Activated CD4-positive, alpha-beta T cell treated with anti-CD3 and anti-CD28 coated beads, Interleukin-2, Interleukin-4, amounts not matched to agents 100 ng/mL and 50 ng/mL, durations not matched to agents 16 hours and 8 hours (primary cell): ENCODE measurements at regions not wholly inside any gene's neighbourhood (a gene's known extent, or its start where the extent isn't known, plus 50 kb on each side); places are given as distances from the start of the nearest gene placed in this dataset.
"Not testable (repeated sequence)": the region's sequence is repeated elsewhere in the genome, so short reads cannot be mapped to it uniquely, and the experiment has no call there.

Source experiments
- DNase-seq: peaks from one replicate; pipeline ENCODE4 v3.0.0-alpha.2; 2020; ENCODE audit warnings: low spot score

DNA sequence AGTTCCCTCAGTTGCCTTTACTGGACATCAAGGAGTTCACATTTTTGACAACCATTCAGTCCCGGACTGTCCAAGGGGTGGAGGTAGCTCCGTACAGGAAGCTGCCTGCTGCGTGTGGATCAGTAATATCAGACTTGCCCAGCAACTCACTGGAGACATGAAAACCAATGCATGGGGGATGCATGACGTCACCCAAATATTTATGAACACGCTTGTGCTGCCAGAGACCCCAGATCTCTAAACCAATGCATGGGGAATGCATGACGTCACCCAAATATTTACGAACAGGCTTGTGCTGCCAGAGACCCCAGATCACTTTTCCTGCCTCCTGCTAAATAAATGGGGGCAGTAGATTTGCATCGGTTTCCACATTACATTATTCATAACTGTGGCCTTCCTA, 2137.4 kb upstream of the DEFB115 start:
- DNase-seq, result not testable (repeated sequence)

DNA sequence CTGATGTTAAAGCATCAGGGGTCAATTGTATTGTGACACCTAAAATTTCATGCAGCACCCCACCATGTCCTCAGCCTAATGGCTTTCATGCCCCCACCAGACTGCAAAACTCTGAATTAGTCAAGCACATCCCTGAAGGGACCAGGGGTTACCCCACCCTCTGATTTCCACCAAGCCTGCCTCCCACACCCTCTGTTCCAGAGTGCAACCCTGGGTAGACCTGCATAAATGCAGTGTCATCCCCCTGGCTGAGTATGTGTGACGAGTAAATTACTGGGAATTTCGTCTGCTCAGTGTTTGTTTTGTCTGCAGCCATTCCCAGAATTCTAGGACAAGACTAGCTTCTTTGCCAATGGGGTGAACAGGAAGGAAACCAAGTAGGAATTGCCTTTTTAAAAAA, 2136.9 kb upstream of the DEFB115 start:
- DNase-seq, result not testable (repeated sequence)

DNA sequence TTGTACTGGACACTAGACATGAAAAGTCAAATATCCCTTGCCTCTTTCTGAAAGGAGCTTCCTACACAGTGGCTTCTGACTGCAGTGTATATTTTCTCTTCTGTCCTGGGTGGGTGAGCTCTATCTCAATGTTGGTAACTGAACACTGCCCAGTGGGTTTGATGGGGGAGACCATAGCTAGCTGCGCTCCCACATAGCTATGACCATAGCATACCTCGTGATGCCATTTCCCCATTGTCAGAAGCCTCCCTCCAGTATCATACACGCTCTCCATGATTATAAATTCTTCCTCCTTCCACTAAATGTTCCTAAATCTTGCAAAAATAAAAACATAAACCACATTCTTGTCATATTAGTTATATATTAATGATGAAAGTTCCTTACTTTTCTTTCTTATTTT, 2134.7 kb upstream of the DEFB115 start:
- not testable (repeated sequence) for DNase-seq

DNA sequence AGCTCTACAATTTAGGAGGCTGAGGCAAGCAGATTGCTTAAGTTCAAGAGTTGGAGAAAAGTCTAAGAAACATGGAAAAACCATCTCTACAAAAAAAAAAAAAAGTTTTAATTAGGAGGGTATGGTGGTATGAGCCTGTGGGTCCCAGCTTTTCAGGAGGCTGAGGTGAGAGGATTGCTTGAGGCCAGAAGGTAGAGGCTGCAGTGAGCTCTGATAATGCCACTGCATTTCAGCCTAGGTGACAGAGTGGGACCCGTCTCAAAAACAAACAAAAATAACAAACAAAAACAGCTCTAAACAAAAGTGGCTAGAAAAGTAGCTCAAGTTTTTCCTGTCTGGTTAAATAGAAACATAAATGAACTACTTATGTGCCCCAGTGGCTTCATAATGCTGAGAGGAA, 2133.6 kb upstream of the DEFB115 start:
- DNase-seq, result no peak
